Breast epithelium (tissue), 4 donors: ENCODE measurements at regions not wholly inside any gene's neighbourhood (a gene's known extent, or its start where the extent isn't known, plus 50 kb on each side); places are given as distances from the start of the nearest gene placed in this dataset.

Experiments used
- DNase-seq, 2 donors: peaks; one replicate each; pipeline ENCODE4 v3.0.0-alpha.2; 2019; ENCODE audit warnings: low spot score in 2 of 2
- H3K27ac ChIP-seq, 2 donors: fragments of 200-600 bp; sonication (generic) in 1 of 2; one replicate each; pipeline ENCODE4 v1.5.1; 2016 to 2019; ENCODE audit warnings: mild to moderate bottlenecking in 1 of 2
- H3K27me3 ChIP-seq, 2 donors: fragments of 200-600 bp; sonication (generic) in 1 of 2; one replicate each; pipeline versions ENCODE4 v1.5.1 to v1.6.0; 2017 to 2019; ENCODE audit warnings: control low read depth in 1 of 2, mild to moderate bottlenecking in 1 of 2
- H3K36me3 ChIP-seq: fragments of 200-600 bp; one replicate; pipeline ENCODE4 v1.5.1; 2019
- H3K4me1 ChIP-seq, 2 donors: fragments of 200-600 bp; sonication (generic); one replicate each; pipeline ENCODE4 v1.5.1; 2016 to 2019; ENCODE audit warnings: control low read depth in 1 of 2
- H3K4me3 ChIP-seq, 3 donors: fragments of 200-600 bp; sonication (generic); 1 replicate in 2 of 3; 2 replicates in 1 of 3; pipeline ENCODE4 v1.5.1; 2016 to 2019; ENCODE audit warnings: mild to moderate bottlenecking in 3 of 3, moderate library complexity in 2 of 3
- H3K9me3 ChIP-seq, 2 donors: fragments of 200-600 bp; sonication (generic) in 1 of 2; one replicate each; pipeline ENCODE4 v1.5.1; 2016 to 2019; ENCODE audit warnings: control low read depth in 1 of 2
- CTCF ChIP-seq, 3 donors: fragments of 450-650 bp; IDR thresholded peaks; one replicate each; pipeline ENCODE4 v1.5.1; 2016 to 2017; ENCODE audit warnings: antibody characterized with exemption in 3 of 3, mild to moderate bottlenecking in 3 of 3, moderate library complexity in 3 of 3
- POLR2A ChIP-seq: fragments of 450-650 bp; IDR thresholded peaks from one replicate; pipeline ENCODE4 v1.6.1; 2016; ENCODE audit warnings: antibody characterized with exemption, mild to moderate bottlenecking, moderate library complexity
- POLR2AphosphoS5 ChIP-seq, 3 donors: sonication (generic); formaldehyde crosslinking; IDR thresholded peaks; one replicate each; pipeline ENCODE4 v1.6.1; 2017; ENCODE audit warnings: antibody characterized with exemption in 3 of 3
- intact Hi-C: fragments of 100-400 bp; cut with DNase I; formaldehyde crosslinking; loops from one replicate; pipeline ENCODE4 v1.15.1; 2023; ENCODE audit warnings: low total_unique reads

DNA sequence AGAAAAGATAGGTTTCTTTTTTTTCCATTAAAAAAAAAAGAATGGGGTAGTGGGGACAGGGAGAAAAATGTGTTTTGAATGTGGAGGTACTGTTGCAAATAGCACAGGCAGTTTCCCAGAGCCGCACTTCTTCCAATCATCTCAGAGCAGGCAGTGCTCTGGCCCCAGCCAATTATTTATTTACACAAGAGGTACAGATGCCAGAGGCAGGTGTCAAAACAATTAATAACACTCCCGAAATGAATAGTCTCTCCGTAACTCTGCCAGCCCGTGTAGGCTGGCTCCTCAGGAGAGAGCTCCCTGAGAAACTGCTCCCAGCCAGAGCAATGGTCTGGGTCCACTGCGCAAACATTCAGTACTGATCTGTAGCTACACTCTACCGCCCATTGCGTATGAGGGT lies 130.8 kb upstream of the IL1RAPL2 start:
- Histone ChIP-seq H3K27me3 (peaks cover 0 to 75% of the 10 kb centered on the region in 2 donors), H3K36me3 (no peaks in the 10 kb centered on the region), H3K4me1 (no peaks in the 10 kb centered on the region), H3K27ac (no peak overlapping the region), H3K9me3 (no peaks in the 10 kb centered on the region), H3K4me3 (no peak overlapping the region)
- TF ChIP-seq POLR2A (no peak), POLR2AphosphoS5 (IDR thresholded peaks at IDR 0.05) (no peak), CTCF (IDR thresholded peaks at IDR 0.05) (no peak)
- intact Hi-C loops: no loop called here
- DNase-seq: no peak

DNA sequence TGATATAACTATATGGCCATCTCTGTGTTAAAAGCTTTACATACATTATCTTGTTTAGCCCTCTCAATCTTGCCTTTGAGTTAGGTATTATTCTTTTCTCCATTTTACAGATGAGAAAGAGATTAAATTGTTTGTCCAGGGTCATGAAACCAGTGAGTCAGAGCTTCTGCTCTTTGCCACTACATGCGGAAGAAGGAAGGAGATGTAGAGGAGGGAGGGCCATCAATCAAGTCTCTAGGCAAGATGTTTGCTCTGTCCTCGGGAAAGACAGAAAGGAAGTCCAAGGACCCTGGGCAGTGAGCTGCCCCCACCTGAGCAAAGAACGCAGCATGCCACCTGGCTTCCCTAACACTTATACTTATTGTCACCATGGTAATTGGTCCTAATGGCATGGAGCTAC lies 133.7 kb upstream of the IL1RAPL2 start:
- Histone ChIP-seq H3K27me3 (peaks cover 0 to 76% of the 10 kb centered on the region in 2 donors), H3K27ac (no peak overlapping the region), H3K36me3 (no peaks in the 10 kb centered on the region), H3K9me3 (no peaks in the 10 kb centered on the region), H3K4me3 (no peak overlapping the region), H3K4me1 (no peaks in the 10 kb centered on the region)
- TF ChIP-seq POLR2A (no peak), CTCF (IDR thresholded peaks at IDR 0.05) (no peak), POLR2AphosphoS5 (IDR thresholded peaks at IDR 0.05) (no peak)
- intact Hi-C loops: no loop called here
- no peak for DNase-seq

DNA sequence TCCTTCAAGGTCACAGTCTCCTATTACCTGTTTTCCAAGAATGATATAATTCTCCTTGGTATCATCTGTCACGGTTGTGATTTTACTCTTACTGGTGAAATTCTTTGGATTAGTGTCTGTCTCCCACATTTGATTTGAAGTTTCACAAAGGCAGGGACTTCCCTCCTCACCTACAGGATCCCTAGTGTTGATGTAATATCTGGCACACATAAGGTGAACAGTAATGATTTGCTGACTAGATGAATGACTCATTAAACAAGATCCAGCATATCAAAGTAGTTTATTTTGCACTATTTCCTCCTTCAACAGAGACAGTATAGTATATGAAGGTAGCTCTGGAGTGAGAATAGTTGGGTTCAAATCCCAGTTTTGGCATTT lies 135.3 kb upstream of the IL1RAPL2 start:
- Histone ChIP-seq H3K9me3 (no peaks in the 10 kb centered on the region), H3K4me3 (no peak overlapping the region), H3K4me1 (no peaks in the 10 kb centered on the region), H3K27ac (no peak overlapping the region), H3K36me3 (no peaks in the 10 kb centered on the region), H3K27me3 (peaks cover 0 to 67% of the 10 kb centered on the region in 2 donors)
- intact Hi-C loops: no loop called here
- TF ChIP-seq CTCF (IDR thresholded peaks at IDR 0.05) (no peak), POLR2AphosphoS5 (IDR thresholded peaks at IDR 0.05) (no peak), POLR2A (no peak)
- DNase-seq: no peak

- no peak overlapping the region for H3K27ac ChIP-seq
- H3K4me1 ChIP-seq: no peaks in the 10 kb centered on the region
- H3K27me3 ChIP-seq: peaks cover 0 to 67% of the 10 kb centered on the region in 2 donors
- no peaks in the 10 kb centered on the region for H3K9me3 ChIP-seq
- H3K4me3 ChIP-seq: no peak overlapping the region
- H3K36me3 ChIP-seq: no peaks in the 10 kb centered on the region
- TF ChIP-seq CTCF (IDR thresholded peaks at IDR 0.05) (no peak), POLR2AphosphoS5 (IDR thresholded peaks at IDR 0.05) (no peak), POLR2A (no peak)
- DNase-seq: no peak
- intact Hi-C loops: no loop called here
Observed at GRCh38 chrX:104430072-104430741, 135.8 kb upstream of the IL1RAPL2 start.

DNA sequence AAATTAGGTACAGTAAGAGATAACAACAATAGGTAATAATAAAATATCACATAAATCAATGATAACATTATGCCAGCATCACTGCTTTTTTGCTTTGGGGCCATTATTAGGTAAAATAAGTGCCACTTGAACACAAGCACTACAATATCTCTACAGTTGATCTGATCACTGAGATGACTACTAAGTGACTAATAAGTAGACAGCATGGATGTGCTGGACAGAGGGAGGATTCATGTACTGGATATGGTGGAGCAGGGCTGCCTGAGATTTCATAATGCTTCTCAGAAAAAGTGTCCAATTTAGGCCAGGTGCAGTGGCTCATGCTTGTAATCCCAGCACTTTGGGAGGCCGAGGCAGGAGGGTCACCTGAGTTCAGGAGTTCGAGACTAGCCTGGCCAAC lies 137.8 kb upstream of the IL1RAPL2 start:
- intact Hi-C loops: no loop called here
- Histone ChIP-seq H3K36me3 (no peaks in the 10 kb centered on the region), H3K27me3 (peaks cover 0 to 57% of the 10 kb centered on the region in 2 donors), H3K4me3 (no peak overlapping the region), H3K4me1 (no peaks in the 10 kb centered on the region), H3K9me3 (no peaks in the 10 kb centered on the region), H3K27ac (no peak overlapping the region)
- no peak for TF ChIP-seq POLR2A
- no peak for TF ChIP-seq POLR2AphosphoS5 (IDR thresholded peaks at IDR 0.05)
- TF ChIP-seq CTCF (IDR thresholded peaks at IDR 0.05): no peak
- no peak for DNase-seq
